ENCODE measurements at regions not wholly inside any gene's neighbourhood (a gene's known extent, or its start where the extent isn't known, plus 50 kb on each side); places are given as distances from the start of the nearest gene placed in this dataset.

GRCh38 chr5:10856683-10857337 is 95.8 kb upstream of the DAP start:
- Histone ChIP-seq H3K4me3 (no peak overlapping the region), H3K9me3 (no peaks in the 10 kb centered on the region), H3K4me1 (no peaks in the 10 kb centered on the region), H3K27ac (no peak overlapping the region), H3K27me3 (no peaks in the 10 kb centered on the region), H3K36me3 (no peaks in the 10 kb centered on the region)
- DNase-seq (ENCODE audit: low spot score in 2 of 2): no peak
- intact Hi-C loops (cut with DNase I): no loop called here
- TF ChIP-seq, protein P1, sequence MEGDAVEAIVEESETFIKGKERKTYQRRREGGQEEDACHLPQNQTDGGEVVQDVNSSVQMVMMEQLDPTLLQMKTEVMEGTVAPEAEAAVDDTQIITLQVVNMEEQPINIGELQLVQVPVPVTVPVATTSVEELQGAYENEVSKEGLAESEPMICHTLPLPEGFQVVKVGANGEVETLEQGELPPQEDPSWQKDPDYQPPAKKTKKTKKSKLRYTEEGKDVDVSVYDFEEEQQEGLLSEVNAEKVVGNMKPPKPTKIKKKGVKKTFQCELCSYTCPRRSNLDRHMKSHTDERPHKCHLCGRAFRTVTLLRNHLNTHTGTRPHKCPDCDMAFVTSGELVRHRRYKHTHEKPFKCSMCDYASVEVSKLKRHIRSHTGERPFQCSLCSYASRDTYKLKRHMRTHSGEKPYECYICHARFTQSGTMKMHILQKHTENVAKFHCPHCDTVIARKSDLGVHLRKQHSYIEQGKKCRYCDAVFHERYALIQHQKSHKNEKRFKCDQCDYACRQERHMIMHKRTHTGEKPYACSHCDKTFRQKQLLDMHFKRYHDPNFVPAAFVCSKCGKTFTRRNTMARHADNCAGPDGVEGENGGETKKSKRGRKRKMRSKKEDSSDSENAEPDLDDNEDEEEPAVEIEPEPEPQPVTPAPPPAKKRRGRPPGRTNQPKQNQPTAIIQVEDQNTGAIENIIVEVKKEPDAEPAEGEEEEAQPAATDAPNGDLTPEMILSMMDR (IDR thresholded peaks at IDR 0.05): peak in 2 of 3 experiments; percentile 38 to 58

- no peaks in the 10 kb centered on the region for H3K9me3 ChIP-seq
- no peak overlapping the region for H3K4me3 ChIP-seq
- intact Hi-C loops (cut with DNase I): no loop called here
- H3K27me3 ChIP-seq: no peaks in the 10 kb centered on the region
- H3K27ac ChIP-seq: no peak overlapping the region
- DNase-seq (ENCODE audit: low spot score in 2 of 2): no peak
- H3K36me3 ChIP-seq: no peaks in the 10 kb centered on the region
- TF ChIP-seq, protein P1 (IDR thresholded peaks at IDR 0.05): no peak
- no peaks in the 10 kb centered on the region for H3K4me1 ChIP-seq
Observed at GRCh38 chr5:10856071-10856470, 95.0 kb upstream of the DAP start.

DNA sequence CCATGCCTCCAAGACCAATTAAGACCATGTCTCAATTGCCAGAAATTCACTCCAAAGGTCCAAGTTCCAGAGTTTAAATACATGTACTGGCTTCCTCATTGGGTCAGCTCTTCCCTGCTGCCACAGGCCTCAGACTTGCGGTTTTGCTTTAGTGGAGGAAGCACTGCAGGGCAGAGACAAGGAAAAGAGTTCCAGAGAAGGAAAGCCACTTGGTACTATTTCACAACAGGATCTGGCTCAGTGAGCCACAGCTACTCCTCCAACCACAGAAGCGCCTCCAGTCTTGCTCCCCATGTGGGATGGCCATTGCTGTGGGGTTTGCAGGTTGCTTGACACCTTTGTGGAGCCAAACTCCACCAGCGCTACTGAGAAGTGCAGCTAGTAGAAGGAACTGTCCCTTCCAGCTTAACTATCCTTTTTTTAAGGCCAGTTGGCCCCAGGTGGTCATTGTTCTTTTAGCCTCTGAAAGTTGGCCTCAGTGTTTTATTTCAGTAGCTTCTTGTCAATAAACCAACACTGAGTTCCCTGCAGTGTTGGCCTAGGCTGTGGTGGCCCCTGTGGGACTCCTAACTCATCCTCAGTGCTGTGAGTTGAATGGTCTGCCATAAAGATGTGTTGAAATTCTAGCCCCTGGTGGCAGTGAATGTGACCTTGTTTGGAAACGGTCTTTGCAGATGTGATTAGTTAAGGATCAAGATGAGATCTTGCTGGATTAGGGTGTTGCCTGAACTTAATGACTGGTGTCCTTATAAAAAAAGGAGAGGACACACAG is 93.7 kb upstream of the DAP start:
- Histone ChIP-seq H3K36me3 (no peaks in the 10 kb centered on the region), H3K9me3 (no peaks in the 10 kb centered on the region), H3K4me3 (no peak overlapping the region), H3K4me1 (no peaks in the 10 kb centered on the region), H3K27me3 (no peaks in the 10 kb centered on the region), H3K27ac (no peak overlapping the region)
- no peak for DNase-seq (ENCODE audit: low spot score in 2 of 2)
- TF ChIP-seq, protein P1 (IDR thresholded peaks at IDR 0.05): no peak
- intact Hi-C loops (cut with DNase I): no loop called here

DNA sequence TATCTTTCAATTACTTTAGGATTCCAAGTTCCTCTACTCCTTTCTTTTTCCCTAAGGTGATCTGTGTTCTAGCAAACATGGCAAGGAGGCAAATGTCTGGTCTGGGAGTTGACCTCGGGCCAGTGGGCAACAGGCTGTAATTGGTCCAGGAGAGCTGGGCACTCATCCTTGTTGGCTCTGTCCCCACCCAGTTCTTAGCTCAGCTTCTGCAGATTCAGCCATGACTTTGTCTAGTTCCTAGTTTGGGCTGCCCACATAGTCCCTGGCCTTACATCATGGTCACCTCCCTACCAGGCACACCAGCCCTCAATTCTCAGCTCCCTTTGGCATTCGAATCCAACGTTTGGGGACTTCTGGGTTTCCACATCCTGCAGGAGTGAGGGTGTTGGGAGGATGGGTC is 92.1 kb upstream of the DAP start:
- DNase-seq (ENCODE audit: low spot score in 2 of 2): no peak
- TF ChIP-seq, protein P1 (IDR thresholded peaks at IDR 0.05): no peak
- H3K4me3 ChIP-seq: no peak overlapping the region
- H3K27ac ChIP-seq: no peak overlapping the region
- H3K27me3 ChIP-seq: no peaks in the 10 kb centered on the region
- H3K9me3 ChIP-seq: no peaks in the 10 kb centered on the region
- no peaks in the 10 kb centered on the region for H3K36me3 ChIP-seq
- H3K4me1 ChIP-seq: no peaks in the 10 kb centered on the region
- intact Hi-C loops (cut with DNase I): no loop called here

GRCh38 chr5:10849278-10849677 is 88.2 kb upstream of the DAP start:
- intact Hi-C loops (cut with DNase I): no loop called here
- Histone ChIP-seq H3K9me3 (no peaks in the 10 kb centered on the region), H3K27ac (no peak overlapping the region), H3K27me3 (no peaks in the 10 kb centered on the region), H3K4me3 (no peak overlapping the region), H3K36me3 (no peaks in the 10 kb centered on the region), H3K4me1 (no peaks in the 10 kb centered on the region)
- TF ChIP-seq, protein P1 (IDR thresholded peaks at IDR 0.05): no peak
- DNase-seq (ENCODE audit: low spot score in 2 of 2): no peak
